A549 (cell line): ENCODE measurements at regions not wholly inside any gene's neighbourhood (a gene's known extent, or its start where the extent isn't known, plus 50 kb on each side); places are given as distances from the start of the nearest gene placed in this dataset.

Source experiments
- CBX2 ChIP-seq: fragments of 200-600 bp; sonication (generic); IDR thresholded peaks from 2 replicates; pipeline ENCODE4 v1.6.1; 2016; ENCODE audit warnings: low read depth, mild to moderate bottlenecking, borderline replicate concordance
- ESRRA ChIP-seq: fragments of 150-350 bp; IDR thresholded peaks from 2 replicates; pipeline ENCODE4 v1.6.1; 2014; ENCODE audit warnings: mild to moderate bottlenecking, low read length, borderline replicate concordance
- JUN ChIP-seq, 2 experiments: fragments of >200 bp; sonication (Bioruptor Twin); formaldehyde crosslinking; IDR thresholded peaks; 2 replicates in 1 of 2; 3 replicates in 1 of 2; pipeline ENCODE4 v1.6.1; 2016 to 2017
- JUNB ChIP-seq: fragments of >200 bp; sonication (Bioruptor Twin); formaldehyde crosslinking; IDR thresholded peaks from 2 replicates; pipeline ENCODE4 v1.6.1; 2016
- KDM5A ChIP-seq: fragments of 200-600 bp; sonication (generic); IDR thresholded peaks from 2 replicates; pipeline ENCODE4 v1.6.1; 2016; ENCODE audit warnings: antibody characterized with exemption, mild to moderate bottlenecking
- NFE2L2 ChIP-seq: fragments of 150-350 bp; conservative IDR thresholded peaks from 2 replicates; pipeline ENCODE4 v1.6.1; 2014; ENCODE audit warnings: low read length
- NPAS2 ChIP-seq: fragments of 250-450 bp; sonication (Bioruptor Pico); IDR thresholded peaks from 2 replicates; pipeline ENCODE4 v1.8.0; 2022; ENCODE audit warnings: mild to moderate bottlenecking, moderate library complexity, borderline replicate concordance
- POLR2A ChIP-seq: IDR thresholded peaks from 2 replicates; pipeline ENCODE4 v1.6.1; 2012; ENCODE audit warnings: mild to moderate bottlenecking, low read length
- ZFP36 ChIP-seq: fragments of 450-650 bp; IDR thresholded peaks from 2 replicates; pipeline ENCODE4 v1.6.1; 2014; ENCODE audit warnings: borderline replicate concordance; ENCODE audit not compliant: partially characterized antibody
- TF ChIP-seq, protein P1 (sequence below): fragments of >200 bp; sonication (Bioruptor Twin); formaldehyde crosslinking; IDR thresholded peaks from 3 replicates; pipeline ENCODE4 v1.5.1; 2016

GRCh38 chr3:51593697-51594096 lies 55.2 kb downstream of the RAD54L2 start:
- no peak for TF ChIP-seq NFE2L2
- TF ChIP-seq, protein P1, sequence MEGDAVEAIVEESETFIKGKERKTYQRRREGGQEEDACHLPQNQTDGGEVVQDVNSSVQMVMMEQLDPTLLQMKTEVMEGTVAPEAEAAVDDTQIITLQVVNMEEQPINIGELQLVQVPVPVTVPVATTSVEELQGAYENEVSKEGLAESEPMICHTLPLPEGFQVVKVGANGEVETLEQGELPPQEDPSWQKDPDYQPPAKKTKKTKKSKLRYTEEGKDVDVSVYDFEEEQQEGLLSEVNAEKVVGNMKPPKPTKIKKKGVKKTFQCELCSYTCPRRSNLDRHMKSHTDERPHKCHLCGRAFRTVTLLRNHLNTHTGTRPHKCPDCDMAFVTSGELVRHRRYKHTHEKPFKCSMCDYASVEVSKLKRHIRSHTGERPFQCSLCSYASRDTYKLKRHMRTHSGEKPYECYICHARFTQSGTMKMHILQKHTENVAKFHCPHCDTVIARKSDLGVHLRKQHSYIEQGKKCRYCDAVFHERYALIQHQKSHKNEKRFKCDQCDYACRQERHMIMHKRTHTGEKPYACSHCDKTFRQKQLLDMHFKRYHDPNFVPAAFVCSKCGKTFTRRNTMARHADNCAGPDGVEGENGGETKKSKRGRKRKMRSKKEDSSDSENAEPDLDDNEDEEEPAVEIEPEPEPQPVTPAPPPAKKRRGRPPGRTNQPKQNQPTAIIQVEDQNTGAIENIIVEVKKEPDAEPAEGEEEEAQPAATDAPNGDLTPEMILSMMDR: no peak
- no peak for TF ChIP-seq JUN (IDR thresholded peaks at IDR 0.05)
- TF ChIP-seq NPAS2 (CRISPR knock-in tag): no peak
- TF ChIP-seq JUNB: no peak
- no peak for TF ChIP-seq KDM5A
- TF ChIP-seq ZFP36: no peak
- TF ChIP-seq POLR2A: no peak
- no peak for TF ChIP-seq ESRRA
- no peak for TF ChIP-seq CBX2
